ENCODE measurements at regions not wholly inside any gene's neighbourhood (a gene's known extent, or its start where the extent isn't known, plus 50 kb on each side); places are given as distances from the start of the nearest gene placed in this dataset.

DNA sequence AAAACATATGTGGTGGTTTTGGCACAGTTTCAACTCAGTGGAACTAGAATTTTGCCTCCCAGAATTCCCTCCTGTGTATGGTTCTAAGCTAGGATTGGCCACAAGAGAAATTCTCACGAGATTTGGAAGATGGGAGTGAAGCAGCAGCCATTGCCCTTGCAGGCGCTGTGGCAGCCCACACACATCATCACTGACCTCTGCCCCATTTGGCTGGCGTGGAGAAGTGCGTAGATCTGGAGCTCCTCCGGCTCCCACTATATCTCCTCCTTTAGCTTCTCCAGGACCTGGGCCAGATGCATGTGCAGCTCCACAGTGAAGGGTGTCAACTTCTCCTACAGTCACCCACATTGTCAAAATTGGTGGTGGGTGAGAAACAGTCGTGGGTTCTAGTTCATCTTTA lies 199.6 kb downstream of the EFHB start:
- Histone ChIP-seq H3K4me3 (ENCODE audit: low read depth, low read length, poor library complexity, severe bottlenecking) (no peak overlapping the region), H3K27me3 (replicated peaks; ENCODE audit: insufficient read depth, low read depth, low read length, poor library complexity) (no peaks in the 10 kb centered on the region), H3K27ac (ENCODE audit: low read depth, low read length, poor library complexity, severe bottlenecking) (no peak overlapping the region), H3K9me3 (ENCODE audit: low read depth, low read length, poor library complexity, severe bottlenecking) (no peaks in the 10 kb centered on the region), H3K4me1 (ENCODE audit: insufficient read depth, low read length, poor library complexity, severe bottlenecking) (no peaks in the 10 kb centered on the region), H3K36me3 (ENCODE audit: insufficient read depth, low read length, poor library complexity, severe bottlenecking) (no peaks in the 10 kb centered on the region)
- ChIA-PET CTCF (no interaction called here), POLR2A (ENCODE audit: low non-redundant PET) (no interaction called here)
- no TSS peak for BruUV-seq (replicated peaks)
- intact Hi-C loops (cut with micrococcal nuclease; ENCODE audit: unreplicated experiment), result no loop called here
- TF ChIP-seq CTCF (conservative IDR thresholded peaks at IDR 0.05; ENCODE audit: low read depth, low read length), result no peak
- TF ChIP-seq EZH2 (IDR thresholded peaks at IDR 0.05; ENCODE audit: borderline replicate concordance, low read depth, low read length, poor library complexity, severe bottlenecking), result no peak
- no peak for DNase-seq (ENCODE audit: low spot score)

GRCh38 chr3:19725000-19725399 lies 209.0 kb downstream of the EFHB start:
- H3K9me3 ChIP-seq (ENCODE audit: low read depth, low read length, poor library complexity, severe bottlenecking), result peaks cover 22% of the 10 kb centered on the region
- TF ChIP-seq EZH2 (IDR thresholded peaks at IDR 0.05; ENCODE audit: borderline replicate concordance, low read depth, low read length, poor library complexity, severe bottlenecking) (no peak), CTCF (conservative IDR thresholded peaks at IDR 0.05; ENCODE audit: low read depth, low read length) (no peak)
- H3K27me3 ChIP-seq (replicated peaks; ENCODE audit: insufficient read depth, low read depth, low read length, poor library complexity), result no peaks in the 10 kb centered on the region
- H3K4me1 ChIP-seq (ENCODE audit: insufficient read depth, low read length, poor library complexity, severe bottlenecking), result no peaks in the 10 kb centered on the region
- BruUV-seq (replicated peaks), result no TSS peak
- H3K36me3 ChIP-seq (ENCODE audit: insufficient read depth, low read length, poor library complexity, severe bottlenecking), result no peaks in the 10 kb centered on the region
- no peak overlapping the region for H3K27ac ChIP-seq (ENCODE audit: low read depth, low read length, poor library complexity, severe bottlenecking)
- CTCF ChIA-PET, result no interaction called here
- intact Hi-C loops (cut with micrococcal nuclease; ENCODE audit: unreplicated experiment), result no loop called here
- no peak overlapping the region for H3K4me3 ChIP-seq (ENCODE audit: low read depth, low read length, poor library complexity, severe bottlenecking)
- POLR2A ChIA-PET (ENCODE audit: low non-redundant PET), result no interaction called here
- no peak for DNase-seq (ENCODE audit: low spot score)

DNA sequence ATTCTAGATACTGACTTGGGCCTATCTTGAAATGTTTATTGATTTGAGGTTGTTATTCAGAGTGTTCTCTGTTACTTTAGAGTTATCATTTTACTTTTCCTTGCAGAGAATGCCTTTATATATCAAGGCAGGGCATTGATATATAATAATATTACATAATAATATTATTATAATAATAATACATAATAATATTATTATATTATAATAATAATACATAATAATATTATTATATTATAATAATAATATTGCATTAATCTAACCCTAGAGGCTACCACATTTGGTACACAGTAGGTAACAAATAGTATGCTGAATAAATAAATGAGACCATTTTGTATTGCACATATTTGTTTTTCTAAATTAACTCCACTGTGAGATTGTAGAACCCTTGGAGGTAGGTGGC lies 216.3 kb downstream of the EFHB start:
- intact Hi-C loops (cut with micrococcal nuclease; ENCODE audit: unreplicated experiment), result no loop called here
- ChIA-PET POLR2A (ENCODE audit: low non-redundant PET) (no interaction called here), CTCF (no interaction called here)
- no peak for DNase-seq (ENCODE audit: low spot score)
- Histone ChIP-seq H3K27me3 (replicated peaks; ENCODE audit: insufficient read depth, low read depth, low read length, poor library complexity) (no peaks in the 10 kb centered on the region), H3K36me3 (ENCODE audit: insufficient read depth, low read length, poor library complexity, severe bottlenecking) (no peaks in the 10 kb centered on the region), H3K9me3 (ENCODE audit: low read depth, low read length, poor library complexity, severe bottlenecking) (no peaks in the 10 kb centered on the region), H3K4me3 (ENCODE audit: low read depth, low read length, poor library complexity, severe bottlenecking) (no peak overlapping the region), H3K4me1 (ENCODE audit: insufficient read depth, low read length, poor library complexity, severe bottlenecking) (no peaks in the 10 kb centered on the region), H3K27ac (ENCODE audit: low read depth, low read length, poor library complexity, severe bottlenecking) (no peak overlapping the region)
- TF ChIP-seq EZH2 (IDR thresholded peaks at IDR 0.05; ENCODE audit: borderline replicate concordance, low read depth, low read length, poor library complexity, severe bottlenecking) (no peak), CTCF (conservative IDR thresholded peaks at IDR 0.05; ENCODE audit: low read depth, low read length) (no peak)
- BruUV-seq (replicated peaks), result no TSS peak
